ENCODE measurements at regions not wholly inside any gene's neighbourhood (a gene's known extent, or its start where the extent isn't known, plus 50 kb on each side); places are given as distances from the start of the nearest gene placed in this dataset.

GRCh38 chr1:168920456-168921094 lies 185.9 kb upstream of the ATP1B1 start:
- TF ChIP-seq, protein P1, sequence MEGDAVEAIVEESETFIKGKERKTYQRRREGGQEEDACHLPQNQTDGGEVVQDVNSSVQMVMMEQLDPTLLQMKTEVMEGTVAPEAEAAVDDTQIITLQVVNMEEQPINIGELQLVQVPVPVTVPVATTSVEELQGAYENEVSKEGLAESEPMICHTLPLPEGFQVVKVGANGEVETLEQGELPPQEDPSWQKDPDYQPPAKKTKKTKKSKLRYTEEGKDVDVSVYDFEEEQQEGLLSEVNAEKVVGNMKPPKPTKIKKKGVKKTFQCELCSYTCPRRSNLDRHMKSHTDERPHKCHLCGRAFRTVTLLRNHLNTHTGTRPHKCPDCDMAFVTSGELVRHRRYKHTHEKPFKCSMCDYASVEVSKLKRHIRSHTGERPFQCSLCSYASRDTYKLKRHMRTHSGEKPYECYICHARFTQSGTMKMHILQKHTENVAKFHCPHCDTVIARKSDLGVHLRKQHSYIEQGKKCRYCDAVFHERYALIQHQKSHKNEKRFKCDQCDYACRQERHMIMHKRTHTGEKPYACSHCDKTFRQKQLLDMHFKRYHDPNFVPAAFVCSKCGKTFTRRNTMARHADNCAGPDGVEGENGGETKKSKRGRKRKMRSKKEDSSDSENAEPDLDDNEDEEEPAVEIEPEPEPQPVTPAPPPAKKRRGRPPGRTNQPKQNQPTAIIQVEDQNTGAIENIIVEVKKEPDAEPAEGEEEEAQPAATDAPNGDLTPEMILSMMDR (IDR thresholded peaks at IDR 0.05; ENCODE audit: insufficient read depth, low read depth, low read length): no peak
- TF ChIP-seq EZH2 (IDR thresholded peaks at IDR 0.05; ENCODE audit: insufficient read depth, low read length): no peak

Measured in astrocyte (in vitro differentiated cells and primary cell).